HUES64 (cell line): ENCODE measurements at regions not wholly inside any gene's neighbourhood (a gene's known extent, or its start where the extent isn't known, plus 50 kb on each side); places are given as distances from the start of the nearest gene placed in this dataset.
"Not testable (repeated sequence)": the region's sequence is repeated elsewhere in the genome, so short reads cannot be mapped to it uniquely, and the experiment has no call there.

ENCODE experiments used
- H3K27ac ChIP-seq: 2 replicates; pipeline ENCODE4 v1.7.0; 2013; ENCODE audit warnings: low read depth, low read length, inconsistent platforms
- H3K27me3 ChIP-seq: 2 replicates; pipeline ENCODE4 v1.6.1; 2013; ENCODE audit warnings: mild to moderate bottlenecking, low read length; ENCODE audit not compliant: insufficient read depth
- H3K36me3 ChIP-seq: 2 replicates; pipeline ENCODE4 v1.6.1; 2013; ENCODE audit warnings: mild to moderate bottlenecking, low read length; ENCODE audit not compliant: insufficient read depth
- H3K4me1 ChIP-seq: 2 replicates; pipeline ENCODE4 v1.6.1; 2013; ENCODE audit warnings: mild to moderate bottlenecking, low read length, moderate library complexity; ENCODE audit not compliant: insufficient read depth
- H3K4me3 ChIP-seq: 2 replicates; pipeline ENCODE4 v1.5.1; 2013; ENCODE audit warnings: mild to moderate bottlenecking, low read length, moderate library complexity
- H3K9ac ChIP-seq: 2 replicates; pipeline ENCODE4 v1.6.1; 2013; ENCODE audit warnings: mild to moderate bottlenecking, low read depth, low read length
- H3K9me3 ChIP-seq: 2 replicates; pipeline ENCODE4 v1.6.1; 2013; ENCODE audit warnings: low read depth, low read length; ENCODE audit not compliant: insufficient read depth
- WGBS: fragments of 150-250, 120-280 bp; methylation state at CpG from one replicate; pipeline ENCODE4 v1.1.7; 2013; ENCODE audit warnings: missing lambda C conversion rate; 5-methylcytosine and 5-hydroxymethylcytosine counted together

GRCh38 chr9:28147430-28147829, 574.1 kb upstream of the C9orf72 start:
- not testable (repeated sequence) for H3K27me3 ChIP-seq
- WGBS, result 98% methylated on average over 12 of the region's 15 CpGs

GRCh38 chr9:28147923-28148597, 574.8 kb upstream of the C9orf72 start:
- H3K9me3 ChIP-seq, H3K27ac ChIP-seq, H3K4me1 ChIP-seq, H3K4me3 ChIP-seq, H3K27me3 ChIP-seq, H3K36me3 ChIP-seq, H3K9ac ChIP-seq: not testable (repeated sequence)
- 96% methylated on average over 18 of the region's 18 CpGs for WGBS

More at GRCh38 chr9:28147430-28147829, 574.1 kb upstream of the C9orf72 start:
- not testable (repeated sequence) for H3K4me1 ChIP-seq, H3K27ac ChIP-seq, H3K9ac ChIP-seq, H3K9me3 ChIP-seq, H3K36me3 ChIP-seq, H3K4me3 ChIP-seq

- not testable (repeated sequence) for H3K4me1 ChIP-seq, H3K9me3 ChIP-seq, H3K27ac ChIP-seq, H3K27me3 ChIP-seq, H3K9ac ChIP-seq, H3K4me3 ChIP-seq, H3K36me3 ChIP-seq
- 91% methylated on average over 36 of the region's 36 CpGs for WGBS
Observed at GRCh38 chr9:28149361-28150050, 576.2 kb upstream of the C9orf72 start.

- H3K27ac ChIP-seq, result no peak overlapping the region
- no peak overlapping the region for H3K9ac ChIP-seq
- H3K9me3 ChIP-seq, result peaks cover 4% of the 10 kb centered on the region; the same call in 1 of the 2 replicates
- no peaks in the 10 kb centered on the region; the same call in 1 of the 2 replicates for H3K4me1 ChIP-seq
- H3K4me3 ChIP-seq, result no peak overlapping the region
- no peaks in the 10 kb centered on the region for H3K36me3 ChIP-seq
- no peaks in the 10 kb centered on the region for H3K27me3 ChIP-seq
Observed at GRCh38 chr9:28155067-28155466, 581.8 kb upstream of the C9orf72 start.

- Histone ChIP-seq H3K27me3 (no peaks in the 10 kb centered on the region), H3K9ac (no peak overlapping the region), H3K4me1 (no peaks in the 10 kb centered on the region; the same call in 1 of the 2 replicates), H3K36me3 (no peaks in the 10 kb centered on the region), H3K4me3 (no peak overlapping the region), H3K27ac (no peak overlapping the region), H3K9me3 (peaks cover 4% of the 10 kb centered on the region; the same call in 1 of the 2 replicates)
- 83% methylated on average over 1 of the region's 2 CpGs for WGBS
Observed at GRCh38 chr9:28155671-28156070, 582.4 kb upstream of the C9orf72 start.

GRCh38 chr9:28158451-28158850, 585.2 kb upstream of the C9orf72 start:
- no peak overlapping the region for H3K9ac ChIP-seq
- peaks cover 4% of the 10 kb centered on the region; the same call in 1 of the 2 replicates for H3K9me3 ChIP-seq
- 100% methylated on average over 1 of the region's 1 CpG for WGBS
- H3K27ac ChIP-seq, result no peak overlapping the region
- no peak overlapping the region for H3K4me3 ChIP-seq
- no peaks in the 10 kb centered on the region for H3K36me3 ChIP-seq
- no peaks in the 10 kb centered on the region for H3K27me3 ChIP-seq
- H3K4me1 ChIP-seq, result no peaks in the 10 kb centered on the region; the same call in 1 of the 2 replicates

- no peaks in the 10 kb centered on the region for H3K36me3 ChIP-seq
- 92% methylated on average over 3 of the region's 3 CpGs for WGBS
- no peak overlapping the region for H3K27ac ChIP-seq
- H3K27me3 ChIP-seq, result no peaks in the 10 kb centered on the region
- H3K4me3 ChIP-seq, result no peak overlapping the region
- no peaks in the 10 kb centered on the region; the same call in 1 of the 2 replicates for H3K4me1 ChIP-seq
- no peaks in the 10 kb centered on the region for H3K9me3 ChIP-seq
- H3K9ac ChIP-seq, result no peak overlapping the region
Observed at GRCh38 chr9:28163619-28164018, 590.3 kb upstream of the C9orf72 start.

GRCh38 chr9:28166179-28166578, 592.9 kb upstream of the C9orf72 start:
- H3K27me3 ChIP-seq, result no peaks in the 10 kb centered on the region
- WGBS, result 92% methylated on average over 2 of the region's 2 CpGs
- H3K27ac ChIP-seq, result no peak overlapping the region
- no peaks in the 10 kb centered on the region for H3K36me3 ChIP-seq
- no peaks in the 10 kb centered on the region for H3K4me1 ChIP-seq
- H3K9me3 ChIP-seq, result no peaks in the 10 kb centered on the region
- no peak overlapping the region for H3K4me3 ChIP-seq
- no peak overlapping the region for H3K9ac ChIP-seq

- H3K36me3 ChIP-seq, result no peaks in the 10 kb centered on the region
- H3K27ac ChIP-seq, result no peak overlapping the region
- no CpG with 5 or more reads among the region's 2 CpGs for WGBS
- no peaks in the 10 kb centered on the region for H3K9me3 ChIP-seq
- H3K4me1 ChIP-seq, result no peaks in the 10 kb centered on the region
- H3K4me3 ChIP-seq, result no peak overlapping the region
- no peak overlapping the region for H3K9ac ChIP-seq
- H3K27me3 ChIP-seq, result no peaks in the 10 kb centered on the region
Observed at GRCh38 chr9:28177142-28177541, 603.9 kb upstream of the C9orf72 start.

- no peak overlapping the region for H3K27ac ChIP-seq
- WGBS, result over 99% methylated on average over 4 of the region's 4 CpGs
Observed at GRCh38 chr9:28177925-28178324, 604.6 kb upstream of the C9orf72 start.

GRCh38 chr9:28179893-28180292, 606.6 kb upstream of the C9orf72 start:
- H3K27ac ChIP-seq, result no peak overlapping the region
- no peaks in the 10 kb centered on the region for H3K27me3 ChIP-seq
- H3K4me3 ChIP-seq, result no peak overlapping the region
- WGBS, result 95% methylated on average over 2 of the region's 2 CpGs
- H3K9ac ChIP-seq, result no peak overlapping the region
- H3K9me3 ChIP-seq, result no peaks in the 10 kb centered on the region
- no peaks in the 10 kb centered on the region for H3K4me1 ChIP-seq
- no peaks in the 10 kb centered on the region for H3K36me3 ChIP-seq

More at GRCh38 chr9:28177925-28178324, 604.6 kb upstream of the C9orf72 start:
- Histone ChIP-seq H3K9me3 (no peaks in the 10 kb centered on the region), H3K27me3 (no peaks in the 10 kb centered on the region), H3K9ac (no peak overlapping the region), H3K4me3 (no peak overlapping the region), H3K4me1 (no peaks in the 10 kb centered on the region), H3K36me3 (no peaks in the 10 kb centered on the region)
